Large intestine (tissue), 3 donors: ENCODE measurements at regions not wholly inside any gene's neighbourhood (a gene's known extent, or its start where the extent isn't known, plus 50 kb on each side); places are given as distances from the start of the nearest gene placed in this dataset.
A peak's percentile ranks its signal among the peaks of the same experiment; 100 is the strongest.

Experiments used
- DNase-seq, 2 donors: peaks; one replicate each; pipeline versions ENCODE4 v3.0.0 to v3.0.0-alpha.2; 2013
- H3K27ac ChIP-seq: one replicate; pipeline ENCODE4 v1.5.1; 2013; ENCODE audit warnings: low read length
- H3K27me3 ChIP-seq: 2 replicates; pipeline ENCODE4 v1.6.1; 2013; ENCODE audit warnings: low read length; ENCODE audit not compliant: control insufficient read depth, insufficient read depth
- H3K36me3 ChIP-seq: 2 replicates; pipeline ENCODE4 v1.6.1; 2013; ENCODE audit warnings: low read length; ENCODE audit not compliant: control insufficient read depth, insufficient read depth
- H3K4me1 ChIP-seq: one replicate; pipeline ENCODE4 v1.6.1; 2013; ENCODE audit warnings: low read length; ENCODE audit not compliant: control insufficient read depth, insufficient read depth
- H3K4me3 ChIP-seq: one replicate; pipeline ENCODE4 v1.5.1; 2013; ENCODE audit warnings: low read length
- H3K9me3 ChIP-seq: one replicate; pipeline ENCODE4 v1.6.1; 2013; ENCODE audit warnings: mild to moderate bottlenecking, low read depth, low read length, moderate library complexity; ENCODE audit not compliant: control insufficient read depth
- WGBS: methylation state at CpG from one replicate; pipeline ENCODE4 v1.1.5; 2013; ENCODE audit warnings: low lambda C conversion rate; ENCODE audit not compliant: insufficient coverage; 5-methylcytosine and 5-hydroxymethylcytosine counted together

DNA sequence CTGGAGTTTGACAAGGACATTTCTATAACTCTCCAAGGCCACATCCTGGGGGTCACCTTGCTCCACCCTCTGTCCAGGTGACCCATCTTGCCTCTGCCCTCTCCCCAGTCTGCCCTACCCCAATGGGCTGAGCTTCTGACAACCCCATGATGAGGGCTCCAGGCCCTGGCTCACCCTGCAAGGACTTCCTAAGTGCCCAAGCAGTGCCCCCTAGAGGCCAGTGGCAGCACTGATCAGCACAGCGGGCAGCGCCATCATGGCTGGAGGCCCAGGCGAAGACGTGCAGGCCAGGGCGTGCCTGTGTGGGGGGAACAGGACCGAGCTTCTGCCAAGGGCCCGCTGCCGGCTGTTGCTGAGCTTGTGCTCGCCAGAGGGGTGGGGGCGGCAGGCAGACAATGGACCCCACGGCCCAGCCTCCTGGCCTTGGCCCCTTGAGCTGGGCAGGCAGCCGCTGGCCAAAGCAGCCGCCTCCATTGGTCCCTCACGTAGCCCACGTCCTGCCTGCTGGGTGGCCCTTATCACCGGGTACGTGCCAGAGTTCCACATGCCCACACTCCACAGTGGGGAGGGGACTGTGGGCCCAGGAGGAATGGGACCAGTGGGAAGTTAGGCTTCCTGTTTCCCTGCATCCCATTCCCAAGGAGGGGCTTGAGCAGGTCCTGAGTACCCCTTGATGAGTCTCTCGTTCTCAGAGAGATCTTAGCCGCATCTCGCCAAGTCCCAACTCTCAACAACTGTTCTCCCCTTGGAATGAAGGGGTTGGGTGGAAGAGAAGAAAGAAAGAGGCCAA, 64.3 kb downstream of the MRPL14 start:
- H3K4me3 ChIP-seq, result no peak overlapping the region
- no peaks in the 10 kb centered on the region for H3K27me3 ChIP-seq
- H3K36me3 ChIP-seq, result no peaks in the 10 kb centered on the region
- no peaks in the 10 kb centered on the region for H3K9me3 ChIP-seq
- DNase-seq, result no peak
- WGBS, result no CpG with 5 or more reads among the region's 20 CpGs
- H3K4me1 ChIP-seq, result peaks cover 8% of the 10 kb centered on the region
- no peak overlapping the region for H3K27ac ChIP-seq

DNA sequence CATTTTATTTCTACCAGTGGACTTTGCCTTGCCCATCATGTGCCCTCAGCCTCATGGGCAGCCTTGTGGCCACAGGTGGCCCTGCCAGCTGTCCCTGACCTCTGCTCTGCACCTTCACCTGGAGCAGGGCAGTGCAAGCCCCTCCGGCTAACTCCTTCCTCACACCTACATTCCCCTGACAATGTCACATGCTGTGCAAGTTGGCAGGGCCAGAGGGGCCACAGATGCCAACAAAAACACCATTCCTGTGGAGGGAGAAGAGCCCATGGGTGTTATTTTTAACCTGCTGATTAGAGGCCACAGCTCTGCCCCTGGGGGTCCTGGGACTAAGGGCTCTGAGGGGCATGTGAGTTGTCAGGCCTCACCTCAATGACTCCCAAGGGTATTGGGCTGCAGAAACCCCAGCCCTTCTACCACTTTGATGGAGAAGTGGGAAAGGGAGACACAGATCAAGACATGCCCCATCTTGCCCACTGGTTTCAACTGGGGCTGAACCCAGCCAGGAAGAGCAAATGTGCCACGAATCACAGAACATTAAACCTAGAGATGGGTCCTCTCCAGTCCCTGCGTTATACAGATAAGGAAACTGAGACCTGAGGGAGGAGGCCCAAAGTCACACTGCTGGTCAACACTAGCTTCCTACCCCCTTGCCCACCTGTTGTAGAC, 65.0 kb downstream of the MRPL14 start:
- WGBS, result no CpG with 5 or more reads among the region's 3 CpGs
- Histone ChIP-seq H3K4me3 (no peak overlapping the region), H3K27me3 (no peaks in the 10 kb centered on the region), H3K36me3 (no peaks in the 10 kb centered on the region), H3K4me1 (peaks cover 8% of the 10 kb centered on the region), H3K9me3 (no peaks in the 10 kb centered on the region), H3K27ac (no peak overlapping the region)
- no peak for DNase-seq

DNA sequence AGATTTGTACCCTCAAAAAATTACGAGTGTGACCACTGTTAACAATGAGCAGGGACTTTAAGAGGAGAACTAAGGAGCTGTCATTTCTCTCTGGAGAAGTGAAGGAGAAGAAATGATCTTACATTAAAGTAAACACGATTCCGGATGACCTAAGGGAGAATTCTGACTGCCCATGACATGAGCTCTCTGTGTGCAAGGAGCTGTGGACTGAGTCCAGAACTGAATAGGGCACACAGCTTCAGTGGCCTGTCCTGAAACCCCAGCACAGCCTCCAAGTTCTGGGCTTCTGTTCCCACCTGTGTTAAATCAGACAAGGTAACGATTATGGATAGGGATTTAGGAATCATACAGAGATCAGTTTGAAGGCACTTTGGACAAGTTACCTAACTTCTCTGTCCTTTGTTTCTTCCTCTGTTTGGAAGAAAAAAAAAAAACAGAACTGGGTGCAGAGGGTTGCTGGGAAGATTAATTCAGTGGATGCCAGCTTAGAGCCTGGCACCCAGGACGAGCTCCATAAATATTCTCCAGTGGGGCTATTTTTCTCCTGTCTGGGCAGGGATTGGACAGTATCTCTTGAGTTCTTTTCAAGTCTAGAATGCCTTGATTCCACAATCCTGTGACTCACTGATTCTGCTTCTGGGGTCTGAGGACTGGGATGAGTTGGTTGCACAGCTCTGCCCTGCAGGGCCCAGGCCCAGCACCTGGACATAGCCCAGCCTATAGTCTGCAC, 65.7 kb downstream of the MRPL14 start:
- H3K4me1 ChIP-seq, result peaks cover 8% of the 10 kb centered on the region
- H3K27ac ChIP-seq, result no peak overlapping the region
- WGBS, result no CpG with 5 or more reads among the region's 5 CpGs

DNA sequence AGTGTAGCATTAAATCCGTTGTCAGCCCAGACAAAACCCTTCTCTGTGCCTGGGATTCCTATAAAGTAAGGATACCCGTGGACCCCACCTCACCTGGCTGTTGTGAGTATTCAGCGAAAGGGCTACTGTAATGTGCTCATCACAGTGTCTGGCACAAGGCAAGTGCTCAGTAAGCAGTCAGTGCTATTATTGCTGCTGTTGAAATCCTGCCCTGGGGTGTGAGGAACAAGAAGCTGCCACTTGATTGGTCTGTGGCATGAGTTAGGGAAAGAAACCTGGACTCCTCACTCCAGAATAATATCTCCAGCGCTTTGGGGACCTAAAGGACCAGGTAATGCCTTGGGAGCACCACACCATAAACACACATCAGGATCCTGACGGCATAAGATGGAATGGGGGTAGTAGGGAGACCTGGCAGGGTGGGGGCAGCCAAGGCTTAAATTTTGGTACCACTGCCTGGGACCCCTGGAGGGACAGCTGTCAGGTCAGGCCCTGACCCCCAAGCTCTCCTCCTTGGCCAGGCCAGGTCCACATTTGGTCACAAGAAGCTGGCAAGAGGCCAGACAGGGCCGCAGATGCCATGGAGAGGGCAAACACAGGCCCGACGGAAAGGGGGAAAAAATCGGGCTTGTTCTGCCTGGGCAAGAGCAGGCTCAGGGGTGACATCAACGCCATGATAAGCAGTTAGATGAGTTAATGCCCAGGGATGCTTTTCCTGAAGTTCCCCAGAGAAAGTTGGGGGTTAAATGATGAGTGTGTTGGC, 66.5 kb downstream of the MRPL14 start:
- Histone ChIP-seq H3K27me3 (no peaks in the 10 kb centered on the region), H3K4me3 (no peak overlapping the region), H3K4me1 (peaks cover 8% of the 10 kb centered on the region), H3K27ac (no peak overlapping the region), H3K36me3 (no peaks in the 10 kb centered on the region), H3K9me3 (no peaks in the 10 kb centered on the region)
- no peak for DNase-seq
- WGBS, result no CpG with 5 or more reads among the region's 10 CpGs

More for the DNA sequence above, 65.7 kb downstream of the MRPL14 start:
- Histone ChIP-seq H3K36me3 (no peaks in the 10 kb centered on the region), H3K27me3 (no peaks in the 10 kb centered on the region), H3K4me3 (no peak overlapping the region), H3K9me3 (no peaks in the 10 kb centered on the region)
- DNase-seq, result no peak

DNA sequence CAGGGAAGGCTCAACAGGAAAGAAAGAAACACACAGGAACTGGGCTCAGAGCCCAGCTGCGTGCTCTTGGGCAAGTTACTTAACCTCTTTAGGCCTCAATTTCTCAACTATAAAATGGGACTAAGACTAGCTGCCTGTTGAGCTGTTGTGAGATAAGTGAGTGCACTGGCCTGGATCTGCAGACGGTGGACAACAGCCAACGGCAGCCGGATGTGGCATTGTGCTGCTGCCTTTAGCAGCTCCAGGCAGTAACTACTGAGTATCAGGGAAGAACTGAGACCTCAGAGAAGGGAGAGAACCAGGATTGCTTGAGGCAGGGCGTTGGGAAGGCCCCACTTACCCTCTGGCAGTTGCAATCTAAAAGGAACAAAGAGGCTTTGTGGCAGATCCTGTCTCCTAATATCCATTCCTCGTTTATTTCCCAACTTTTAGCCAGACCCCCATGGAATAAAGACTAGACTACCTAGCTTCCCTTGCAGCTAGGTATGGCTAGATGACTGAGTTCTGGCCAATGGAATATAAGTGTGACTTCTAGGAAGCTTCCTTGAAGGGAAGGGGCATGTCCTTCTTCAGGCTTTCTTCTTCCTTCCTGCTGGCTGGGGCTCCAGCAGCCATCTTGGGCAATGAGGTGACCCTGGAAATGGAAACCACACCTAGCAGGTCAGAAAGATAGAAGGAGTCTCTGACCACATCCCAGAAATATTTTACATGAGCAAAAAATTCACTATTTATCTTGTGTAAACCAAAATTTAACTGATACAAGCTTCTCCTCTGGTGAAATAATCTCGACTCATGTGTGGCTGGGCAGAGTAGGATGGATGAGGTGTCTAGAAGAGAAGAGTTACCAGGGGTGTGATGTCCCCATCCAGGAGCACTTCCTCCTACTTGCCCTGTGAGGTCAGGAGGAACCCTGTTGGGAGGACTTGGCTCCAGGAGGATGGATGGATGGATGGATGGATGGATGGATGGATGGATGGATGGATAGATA, 67.6 kb downstream of the MRPL14 start:
- Histone ChIP-seq H3K4me3 (no peak overlapping the region), H3K27ac (peak overlapping the region; percentile 13), H3K27me3 (no peaks in the 10 kb centered on the region), H3K4me1 (peaks cover 8% of the 10 kb centered on the region), H3K36me3 (no peaks in the 10 kb centered on the region), H3K9me3 (no peaks in the 10 kb centered on the region)
- WGBS, result no CpG with 5 or more reads among the region's 7 CpGs
- no peak for DNase-seq

DNA sequence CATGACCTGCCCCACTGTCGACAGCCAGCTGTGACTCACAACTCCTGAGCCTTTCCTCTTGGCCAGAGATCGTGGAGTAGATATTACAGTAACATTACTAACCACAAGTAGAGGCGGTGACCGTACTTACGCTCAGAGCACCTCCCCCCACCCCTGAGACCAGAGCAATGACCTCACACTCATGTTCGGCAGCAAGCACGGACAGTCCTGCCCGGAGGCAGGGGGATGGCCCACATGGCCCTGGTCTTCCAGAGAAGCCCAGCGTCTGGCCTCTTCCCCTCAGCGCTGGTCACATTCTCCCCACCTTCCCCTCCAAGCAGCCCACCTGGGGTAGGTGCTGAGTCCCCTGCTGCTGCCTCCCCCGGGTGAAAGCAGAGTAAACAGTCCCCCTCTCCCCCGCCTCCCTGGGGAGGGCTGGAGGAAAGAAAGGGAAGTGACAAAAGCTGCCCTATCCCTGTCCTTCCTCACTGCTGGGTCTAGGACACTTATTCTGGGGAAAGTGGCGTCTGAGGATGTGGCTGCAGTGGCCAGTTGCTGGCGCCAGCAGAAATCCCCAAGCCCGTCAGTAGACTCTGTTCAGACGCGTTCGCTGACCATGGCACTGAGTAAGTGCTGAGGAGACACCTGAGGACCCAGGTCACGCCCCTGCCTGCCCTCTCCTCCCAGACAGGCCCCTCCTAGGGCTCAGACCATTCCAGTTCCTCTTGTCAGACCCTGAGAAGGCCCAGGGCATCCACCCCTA, 68.5 kb downstream of the MRPL14 start:
- Histone ChIP-seq H3K27ac (peak overlapping the region; percentile 13), H3K9me3 (no peaks in the 10 kb centered on the region), H3K36me3 (no peaks in the 10 kb centered on the region), H3K4me1 (peaks cover 8% of the 10 kb centered on the region), H3K4me3 (no peak overlapping the region), H3K27me3 (no peaks in the 10 kb centered on the region)
- WGBS, result no CpG with 5 or more reads among the region's 19 CpGs
- peak; percentile 73 to 76 for DNase-seq

DNA sequence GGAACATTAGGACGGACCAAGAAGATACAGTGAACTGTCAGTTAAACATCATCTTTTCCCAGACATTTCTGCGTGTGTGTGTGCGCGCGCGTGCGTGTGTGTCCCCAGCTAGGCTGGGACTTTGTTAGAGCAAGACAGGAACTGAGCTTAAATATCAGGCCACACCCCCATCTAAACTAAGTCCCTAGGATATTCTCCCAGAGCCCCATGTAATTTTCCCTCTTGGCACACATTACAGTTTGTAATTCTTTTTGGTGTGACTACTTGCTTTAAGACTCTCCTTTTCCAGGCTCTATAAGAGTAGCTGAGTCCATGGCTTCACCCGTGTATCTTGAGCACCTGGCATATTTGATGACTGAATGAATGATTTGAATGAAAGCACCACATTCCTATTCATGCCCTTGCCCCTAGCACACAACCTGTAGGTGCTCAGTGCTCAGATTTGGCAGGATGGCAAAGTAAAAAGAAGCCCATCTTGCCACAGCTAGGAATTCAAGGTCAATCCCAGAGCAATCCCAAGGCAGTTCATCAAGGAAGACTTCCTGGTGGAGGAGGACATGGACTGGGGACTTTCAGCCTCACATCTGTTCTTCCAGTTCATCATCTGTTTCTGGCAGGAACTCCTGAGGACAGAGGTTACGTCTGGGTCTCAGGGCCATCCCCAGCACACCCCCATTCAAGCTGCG, 69.2 kb downstream of the MRPL14 start:
- Histone ChIP-seq H3K4me3 (no peak overlapping the region), H3K27me3 (no peaks in the 10 kb centered on the region), H3K9me3 (no peaks in the 10 kb centered on the region), H3K36me3 (no peaks in the 10 kb centered on the region), H3K27ac (peak overlapping the region; percentile 13), H3K4me1 (peaks cover 8% of the 10 kb centered on the region)
- no peak for DNase-seq
- WGBS, result 87% methylated on average over 3 of the region's 10 CpGs

DNA sequence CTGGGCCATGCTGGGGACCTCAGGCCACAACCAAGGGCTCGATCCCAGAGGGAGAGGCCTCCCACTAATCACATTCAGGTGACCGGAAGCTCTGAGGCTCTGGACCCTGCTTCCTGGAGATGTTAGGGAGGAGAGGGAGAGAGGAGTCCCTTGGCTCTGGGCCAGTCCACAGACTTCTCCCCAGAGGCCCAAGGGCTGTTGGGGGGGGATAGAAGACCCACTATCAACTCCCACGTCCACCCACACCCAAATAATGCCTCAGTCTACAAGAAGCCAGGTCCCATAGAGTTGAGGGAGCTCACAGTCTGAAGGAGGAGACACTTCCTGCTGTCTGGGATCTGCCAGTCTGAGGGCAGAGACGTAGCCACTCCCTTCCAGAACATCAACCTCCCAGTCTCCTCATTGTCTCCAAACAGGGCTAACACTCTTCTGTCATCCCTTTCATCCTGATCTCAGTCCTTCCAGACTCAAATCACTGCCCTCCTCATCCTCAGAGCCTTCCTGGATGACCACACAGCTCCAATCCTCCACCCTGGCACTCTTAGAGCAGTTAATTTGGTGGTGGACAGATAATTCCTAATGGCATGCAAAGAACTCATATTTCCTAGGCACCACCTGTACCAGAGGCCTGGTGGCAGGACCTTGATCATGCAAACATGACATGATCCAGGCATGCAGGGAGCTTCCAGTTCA, 69.9 kb downstream of the MRPL14 start:
- H3K27ac ChIP-seq, result peak overlapping the region; percentile 22
- H3K4me3 ChIP-seq, result no peak overlapping the region
- no peaks in the 10 kb centered on the region for H3K36me3 ChIP-seq
- no peaks in the 10 kb centered on the region for H3K27me3 ChIP-seq
- no peak for DNase-seq
- H3K9me3 ChIP-seq, result no peaks in the 10 kb centered on the region
- H3K4me1 ChIP-seq, result peaks cover 8% of the 10 kb centered on the region
- WGBS, result no CpG with 5 or more reads among the region's 4 CpGs
